GM12874 (cell line): ENCODE measurements at regions not wholly inside any gene's neighbourhood (a gene's known extent, or its start where the extent isn't known, plus 50 kb on each side); places are given as distances from the start of the nearest gene placed in this dataset.

Experiments
- TF ChIP-seq, protein P1 (sequence below): IDR thresholded peaks from 2 replicates; pipeline ENCODE4 v1.5.1; 2011; ENCODE audit warnings: low read depth, mild to moderate bottlenecking, control low read depth, low read length, moderate library complexity; ENCODE audit not compliant: insufficient read depth

DNA sequence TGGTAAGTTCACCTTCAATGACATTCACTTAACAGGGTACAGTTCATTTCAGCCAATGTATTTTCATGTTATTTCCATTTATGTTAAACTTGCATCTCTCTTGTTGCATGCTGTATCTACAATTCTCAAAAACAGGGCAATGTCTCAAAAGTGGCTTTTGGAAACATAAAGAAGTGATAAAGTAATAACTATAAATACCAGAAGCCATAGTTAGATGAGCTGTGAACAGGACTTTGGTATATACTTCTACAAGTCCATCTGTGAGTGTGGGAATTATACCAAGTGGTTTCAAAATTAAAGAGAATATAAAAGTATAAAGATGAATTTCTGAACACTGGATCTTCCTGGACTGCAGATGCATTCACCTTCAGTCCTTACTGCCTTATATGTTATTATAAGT, 585.4 kb upstream of the PBX1 start:
- TF ChIP-seq, protein P1, sequence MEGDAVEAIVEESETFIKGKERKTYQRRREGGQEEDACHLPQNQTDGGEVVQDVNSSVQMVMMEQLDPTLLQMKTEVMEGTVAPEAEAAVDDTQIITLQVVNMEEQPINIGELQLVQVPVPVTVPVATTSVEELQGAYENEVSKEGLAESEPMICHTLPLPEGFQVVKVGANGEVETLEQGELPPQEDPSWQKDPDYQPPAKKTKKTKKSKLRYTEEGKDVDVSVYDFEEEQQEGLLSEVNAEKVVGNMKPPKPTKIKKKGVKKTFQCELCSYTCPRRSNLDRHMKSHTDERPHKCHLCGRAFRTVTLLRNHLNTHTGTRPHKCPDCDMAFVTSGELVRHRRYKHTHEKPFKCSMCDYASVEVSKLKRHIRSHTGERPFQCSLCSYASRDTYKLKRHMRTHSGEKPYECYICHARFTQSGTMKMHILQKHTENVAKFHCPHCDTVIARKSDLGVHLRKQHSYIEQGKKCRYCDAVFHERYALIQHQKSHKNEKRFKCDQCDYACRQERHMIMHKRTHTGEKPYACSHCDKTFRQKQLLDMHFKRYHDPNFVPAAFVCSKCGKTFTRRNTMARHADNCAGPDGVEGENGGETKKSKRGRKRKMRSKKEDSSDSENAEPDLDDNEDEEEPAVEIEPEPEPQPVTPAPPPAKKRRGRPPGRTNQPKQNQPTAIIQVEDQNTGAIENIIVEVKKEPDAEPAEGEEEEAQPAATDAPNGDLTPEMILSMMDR, result no peak

DNA sequence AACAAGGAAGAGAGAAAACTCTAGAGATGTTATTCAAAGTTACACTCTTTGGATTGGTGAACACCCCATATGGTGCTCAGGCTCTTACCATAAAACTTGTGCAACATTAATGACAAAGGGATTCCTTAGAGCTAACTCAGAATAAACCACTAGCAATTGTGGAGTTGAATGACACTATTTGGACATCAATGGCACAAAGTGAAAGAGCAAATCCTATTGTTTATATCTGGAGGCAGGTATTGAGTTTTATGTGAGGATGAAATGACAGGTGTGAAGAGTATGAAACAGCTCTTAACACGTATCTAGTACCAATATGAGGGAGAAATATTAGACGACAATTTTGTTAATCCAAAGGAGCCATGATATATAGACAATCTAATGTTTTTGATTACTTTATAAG, 584.9 kb upstream of the PBX1 start:
- TF ChIP-seq, protein P1, result no peak

DNA sequence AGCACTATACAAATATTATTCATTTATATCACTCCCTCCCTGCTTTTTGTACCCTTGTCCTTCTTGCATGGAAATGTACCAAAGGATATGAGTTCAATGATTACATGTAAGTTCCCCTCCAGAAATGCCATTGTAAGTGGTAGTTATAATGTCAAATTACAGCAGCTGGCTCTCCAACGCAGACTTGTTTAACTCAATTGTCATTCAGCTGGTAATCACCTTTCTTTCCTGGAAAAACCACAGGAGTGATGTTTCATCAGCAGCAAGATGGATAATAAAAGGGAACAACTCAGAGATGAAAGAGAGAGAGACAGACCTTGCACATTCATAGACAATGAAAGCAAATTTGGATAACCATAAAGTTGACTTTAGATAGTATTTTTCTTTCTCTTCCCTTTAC, 578.6 kb upstream of the PBX1 start:
- TF ChIP-seq, protein P1, result no peak

DNA sequence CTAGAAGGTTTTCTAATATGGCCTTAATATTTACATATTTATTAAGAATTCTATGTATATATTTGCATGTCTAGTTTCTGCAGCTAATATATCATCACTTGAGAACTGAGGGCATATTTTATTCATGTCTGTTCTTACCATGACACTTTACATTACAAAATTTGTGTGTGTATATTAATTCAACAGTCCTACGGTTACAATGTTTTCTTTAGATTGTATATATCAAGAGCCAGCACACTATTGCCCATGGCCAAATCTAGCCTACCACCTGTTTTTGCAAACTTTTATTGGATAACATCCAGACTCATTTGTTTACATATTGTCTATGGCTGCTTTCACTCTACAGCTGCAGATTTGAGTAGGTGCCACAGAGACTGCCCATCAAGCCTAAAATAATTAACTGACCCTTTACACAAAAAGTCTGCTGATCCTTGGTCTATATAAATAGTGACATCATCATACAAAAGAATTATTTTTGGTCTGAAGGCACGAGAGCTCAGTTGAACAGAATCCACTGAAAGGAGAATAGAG, 577.4 kb upstream of the PBX1 start:
- TF ChIP-seq, protein P1, result no peak

DNA sequence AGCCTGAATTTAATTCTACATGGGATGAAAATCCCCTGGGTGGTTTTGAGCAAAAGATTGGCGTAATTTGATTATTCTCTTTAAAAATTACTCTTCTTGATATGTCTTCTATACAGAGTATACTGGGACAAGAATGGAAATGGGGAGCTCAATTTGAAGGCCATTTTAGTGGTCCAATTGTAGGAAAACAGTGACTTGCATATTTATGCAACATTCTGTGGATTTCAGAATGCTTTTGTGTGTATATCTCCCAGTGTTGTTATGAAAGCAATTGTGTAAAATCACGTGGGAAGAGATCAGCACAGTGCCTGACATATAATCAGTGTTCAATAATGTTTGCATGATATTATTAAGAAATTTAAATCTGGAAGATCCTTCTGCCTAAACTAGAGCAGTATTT, 575.9 kb upstream of the PBX1 start:
- TF ChIP-seq, protein P1, result no peak

DNA sequence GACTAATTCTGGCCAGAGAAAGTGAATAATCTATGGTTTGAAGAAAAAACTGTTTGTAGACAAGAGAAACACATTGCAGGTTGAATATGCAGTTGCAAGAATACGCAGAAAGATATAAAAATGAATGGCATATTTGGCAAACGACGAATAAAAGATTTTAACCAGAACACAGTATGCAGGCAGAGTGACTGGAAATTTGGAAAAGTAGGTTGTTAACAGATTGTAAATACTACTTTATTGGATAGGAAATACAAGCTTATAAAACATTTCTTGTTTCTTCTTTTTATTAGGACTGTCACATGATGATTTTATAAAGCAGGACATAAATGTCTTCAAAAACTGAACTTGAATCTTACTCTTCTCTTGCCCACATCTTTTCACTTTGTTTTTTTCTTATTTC, 573.3 kb upstream of the PBX1 start:
- TF ChIP-seq, protein P1, result no peak

DNA sequence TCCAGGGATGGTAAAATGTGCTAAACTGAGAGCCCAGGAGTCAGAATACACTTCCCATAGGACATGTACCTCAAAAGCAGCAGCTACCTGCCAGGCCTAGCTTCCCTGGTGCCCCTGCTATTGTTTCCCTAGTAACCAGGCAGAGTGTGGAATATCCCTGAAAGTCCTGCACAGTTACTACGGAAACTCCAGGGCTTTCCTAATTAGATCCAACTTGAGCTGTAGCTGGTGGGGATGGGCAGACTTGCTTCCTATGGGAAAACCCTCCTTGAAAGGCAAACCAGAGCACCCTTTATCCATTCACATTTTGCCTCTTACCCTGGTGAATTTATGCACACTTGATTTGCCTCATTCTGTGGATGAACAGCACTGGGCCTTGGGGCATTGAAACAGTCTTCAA, 559.9 kb upstream of the PBX1 start:
- TF ChIP-seq, protein P1, result no peak
